Upper lobe of right lung (tissue), 1 donor: ENCODE measurements at regions not wholly inside any gene's neighbourhood (a gene's known extent, or its start where the extent isn't known, plus 50 kb on each side); places are given as distances from the start of the nearest gene placed in this dataset.

Experiments
- ATAC-seq: fragments of 200-7000 bp; cut with Tn5 transposase; one replicate; pipeline ENCODE4 v1.9.1; 2020; ENCODE audit warnings: mild to moderate bottlenecking, moderate library complexity
- DNase-seq: peaks from one replicate; pipeline ENCODE4 v3.0.0-alpha.2; 2020
- H3K27ac ChIP-seq: fragments of 200-600 bp; one replicate; pipeline ENCODE4 v1.8.0; 2022
- H3K27me3 ChIP-seq: fragments of 200-600 bp; one replicate; pipeline ENCODE4 v1.8.0; 2022; ENCODE audit warnings: mild to moderate bottlenecking
- H3K36me3 ChIP-seq: fragments of 200-600 bp; one replicate; pipeline ENCODE4 v1.8.0; 2022
- H3K4me1 ChIP-seq: fragments of 200-600 bp; one replicate; pipeline ENCODE4 v1.8.0; 2022
- H3K4me3 ChIP-seq: fragments of 200-600 bp; one replicate; pipeline ENCODE4 v1.8.0; 2022; ENCODE audit warnings: mild to moderate bottlenecking
- H3K9me3 ChIP-seq: fragments of 200-600 bp; one replicate; pipeline ENCODE4 v1.8.0; 2022
- CTCF ChIP-seq: fragments of 200-600 bp; IDR thresholded peaks from one replicate; pipeline ENCODE4 v1.8.0; 2022; ENCODE audit warnings: antibody characterized with exemption
- intact Hi-C: fragments of 100-400 bp; cut with DNase I; formaldehyde crosslinking; loops from one replicate; pipeline ENCODE4 v1.11.0; 2022
- donor health status: DM: no; HTN: yes; CAD: no; lungs with severe emphysema.

DNA sequence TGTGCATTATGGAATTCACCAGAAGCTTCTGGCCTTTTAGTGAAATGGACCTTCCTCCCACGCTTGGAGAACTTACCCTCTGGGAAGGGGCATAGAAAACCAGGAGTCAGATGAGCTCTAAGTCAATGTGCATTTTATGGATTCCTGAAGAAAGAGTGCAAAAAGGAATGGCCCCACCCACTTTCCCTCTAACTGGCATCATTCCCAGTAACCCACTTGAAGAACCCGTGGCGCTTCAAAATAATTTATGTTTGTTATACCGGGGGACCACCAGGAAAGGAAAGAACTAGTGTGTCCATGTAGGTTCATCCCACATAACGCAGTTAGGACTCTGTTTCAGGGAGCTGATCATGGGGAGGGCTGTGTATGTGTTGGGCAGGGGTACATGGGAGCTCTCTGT, 1153.4 kb downstream of the TMEM121 start:
- intact Hi-C loops, result no loop called here
- Histone ChIP-seq H3K4me1 (no peaks in the 10 kb centered on the region), H3K27ac (no peak overlapping the region), H3K4me3 (no peak overlapping the region), H3K9me3 (no peaks in the 10 kb centered on the region), H3K27me3 (peaks cover 11% of the 10 kb centered on the region), H3K36me3 (no peaks in the 10 kb centered on the region)
- TF ChIP-seq CTCF, result no peak
- no peak for DNase-seq
- no peak for ATAC-seq

DNA sequence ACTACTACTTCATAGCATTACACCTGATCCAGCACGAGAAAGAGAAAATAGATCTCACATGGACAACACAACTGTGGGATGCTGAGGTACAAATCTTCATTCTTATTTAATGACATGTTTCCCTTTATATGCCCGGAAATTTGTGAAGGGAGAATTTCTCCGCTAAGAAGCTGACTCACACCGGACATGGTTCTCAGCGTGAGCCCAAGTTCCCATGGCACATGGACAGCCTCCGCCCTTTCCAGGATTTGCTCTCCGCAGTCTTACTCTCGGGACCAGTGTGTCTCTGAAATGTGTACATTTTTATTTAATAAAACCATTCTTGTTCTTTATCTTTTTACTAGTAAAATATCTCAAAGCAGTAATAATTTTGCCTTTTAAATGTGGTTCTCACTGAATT, 1154.8 kb downstream of the TMEM121 start:
- H3K27me3 ChIP-seq, result peaks cover 11% of the 10 kb centered on the region
- no peak for TF ChIP-seq CTCF
- DNase-seq (no peak), ATAC-seq (no peak)
- H3K4me3 ChIP-seq, result no peak overlapping the region
- H3K36me3 ChIP-seq, result no peaks in the 10 kb centered on the region
- no peak overlapping the region for H3K27ac ChIP-seq
- intact Hi-C loops, result no loop called here
- H3K4me1 ChIP-seq, result no peaks in the 10 kb centered on the region
- no peaks in the 10 kb centered on the region for H3K9me3 ChIP-seq

DNA sequence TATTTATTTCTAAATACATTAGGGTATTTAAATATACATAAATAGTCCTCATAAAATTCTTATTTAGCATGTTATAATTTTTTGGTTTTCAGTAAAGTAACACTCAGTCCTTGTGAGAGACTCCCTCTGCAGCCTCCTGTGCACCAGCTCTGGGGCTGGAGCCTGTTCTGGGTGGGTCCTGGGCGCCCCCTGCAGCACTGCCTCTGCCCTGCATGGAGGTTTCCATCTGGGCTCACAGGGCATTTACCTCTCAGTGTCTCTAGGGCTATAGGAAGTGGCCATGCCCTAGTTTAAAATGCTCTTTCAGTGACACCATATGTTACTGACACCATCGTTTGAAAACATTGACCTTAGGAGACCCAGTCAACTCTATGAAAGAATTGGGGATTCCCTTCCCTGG, 1155.2 kb downstream of the TMEM121 start:
- no peak for DNase-seq
- no peaks in the 10 kb centered on the region for H3K9me3 ChIP-seq
- peaks cover 15% of the 10 kb centered on the region for H3K27me3 ChIP-seq
- H3K4me3 ChIP-seq, result no peak overlapping the region
- intact Hi-C loops, result no loop called here
- no peak overlapping the region for H3K27ac ChIP-seq
- peak; percentile 43 for ATAC-seq
- no peaks in the 10 kb centered on the region for H3K4me1 ChIP-seq
- no peak for TF ChIP-seq CTCF
- no peaks in the 10 kb centered on the region for H3K36me3 ChIP-seq

- TF ChIP-seq CTCF, result no peak
- DNase-seq (no peak), ATAC-seq (no peak)
- Histone ChIP-seq H3K9me3 (no peaks in the 10 kb centered on the region), H3K27ac (no peak overlapping the region), H3K4me3 (no peak overlapping the region), H3K27me3 (peaks cover 26% of the 10 kb centered on the region), H3K4me1 (no peaks in the 10 kb centered on the region), H3K36me3 (no peaks in the 10 kb centered on the region)
- intact Hi-C loops, result no loop called here
Measured at GRCh38 chr14:106683631-106684030, 1157.2 kb downstream of the TMEM121 start.

- TF ChIP-seq CTCF, result no peak
- Histone ChIP-seq H3K4me3 (no peak overlapping the region), H3K4me1 (no peaks in the 10 kb centered on the region), H3K36me3 (no peaks in the 10 kb centered on the region), H3K27me3 (peaks cover 19% of the 10 kb centered on the region), H3K27ac (no peak overlapping the region), H3K9me3 (no peaks in the 10 kb centered on the region)
- no peak for ATAC-seq
- intact Hi-C loops, result no loop called here
- DNase-seq, result no peak
Measured at GRCh38 chr14:106686533-106686932, 1160.2 kb downstream of the TMEM121 start.

DNA sequence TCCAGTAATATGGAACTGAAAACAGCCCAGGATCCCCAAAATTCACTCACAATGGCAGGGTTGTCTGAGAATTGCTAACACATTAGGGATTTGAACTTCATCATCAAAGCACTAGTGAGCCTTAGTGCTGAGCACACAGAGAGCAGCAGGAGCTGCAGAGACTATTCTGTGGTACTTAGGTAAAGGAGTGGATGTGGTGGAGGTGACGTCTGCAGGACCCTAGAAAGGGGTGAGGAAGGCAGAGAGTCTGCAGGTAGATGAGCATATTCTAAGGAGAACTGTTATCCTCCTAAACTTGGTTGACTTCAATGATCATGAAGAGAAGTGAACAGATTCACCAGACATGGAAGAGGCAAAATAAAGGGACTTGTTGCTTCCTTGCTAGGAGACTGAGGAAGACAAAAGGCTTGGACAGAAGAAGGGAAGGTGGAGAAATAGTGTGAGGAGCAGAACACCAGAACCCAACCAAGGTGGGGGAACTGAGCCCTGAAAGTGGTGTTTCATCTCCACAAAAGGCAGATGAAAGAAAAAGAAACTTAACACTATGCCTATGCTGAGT, 1164.0 kb downstream of the TMEM121 start:
- Histone ChIP-seq H3K9me3 (no peaks in the 10 kb centered on the region), H3K27me3 (peaks cover 14% of the 10 kb centered on the region), H3K27ac (no peak overlapping the region), H3K4me3 (no peak overlapping the region), H3K4me1 (no peaks in the 10 kb centered on the region), H3K36me3 (no peaks in the 10 kb centered on the region)
- TF ChIP-seq CTCF, result no peak
- DNase-seq (no peak), ATAC-seq (no peak)
- intact Hi-C loops, result no loop called here
